Cerebellar cortex (tissue), 1 donor: ENCODE measurements at regions not wholly inside any gene's neighbourhood (a gene's known extent, or its start where the extent isn't known, plus 50 kb on each side); places are given as distances from the start of the nearest gene placed in this dataset.
"Not testable (repeated sequence)": the region's sequence is repeated elsewhere in the genome, so short reads cannot be mapped to it uniquely, and the experiment has no call there.

ENCODE experiments used
- DNase-seq: peaks from one replicate; pipeline ENCODE4 v3.0.0-alpha.2; 2015; ENCODE audit warnings: low spot score

- no peak for DNase-seq
Measured at GRCh38 chr20:58579819-58580473, 64.7 kb upstream of the APCDD1L start.

- no peak for DNase-seq
Measured at GRCh38 chr20:58579069-58579818, 64.0 kb upstream of the APCDD1L start.

GRCh38 chr20:58577871-58578598 lies 62.8 kb upstream of the APCDD1L start:
- no peak for DNase-seq

- no peak for DNase-seq
Measured at GRCh38 chr20:58577139-58577806, 62.1 kb upstream of the APCDD1L start.

- no peak for DNase-seq
Measured at GRCh38 chr20:58576603-58576970, 61.4 kb upstream of the APCDD1L start.

GRCh38 chr20:58575776-58576602 lies 60.8 kb upstream of the APCDD1L start:
- no peak for DNase-seq

GRCh38 chr20:58574469-58574868 lies 59.3 kb upstream of the APCDD1L start:
- no peak for DNase-seq

GRCh38 chr20:58573986-58574385 lies 58.8 kb upstream of the APCDD1L start:
- DNase-seq = no peak

- no peak for DNase-seq
Measured at GRCh38 chr20:58573257-58573656, 58.1 kb upstream of the APCDD1L start.

- not testable (repeated sequence) for DNase-seq
Measured at GRCh38 chr20:58572428-58572763, 57.2 kb upstream of the APCDD1L start.

- no peak for DNase-seq
Measured at GRCh38 chr20:58571693-58572427, 56.7 kb upstream of the APCDD1L start.

GRCh38 chr20:58571356-58571692 lies 56.1 kb upstream of the APCDD1L start:
- no peak for DNase-seq

- no peak for DNase-seq
Measured at GRCh38 chr20:58570204-58570859, 55.1 kb upstream of the APCDD1L start.

GRCh38 chr20:58569241-58570125 lies 54.3 kb upstream of the APCDD1L start:
- DNase-seq = no peak

- DNase-seq = no peak
Measured at GRCh38 chr20:58568483-58569240, 53.5 kb upstream of the APCDD1L start.

- no peak for DNase-seq
Measured at GRCh38 chr20:58568126-58568482, 52.9 kb upstream of the APCDD1L start.

GRCh38 chr20:58567437-58567836 lies 52.2 kb upstream of the APCDD1L start:
- no peak for DNase-seq

- no peak for DNase-seq
Measured at GRCh38 chr20:58566981-58567380, 51.8 kb upstream of the APCDD1L start.
